ENCODE measurements at regions not wholly inside any gene's neighbourhood (a gene's known extent, or its start where the extent isn't known, plus 50 kb on each side); places are given as distances from the start of the nearest gene placed in this dataset.

- no peaks in the 10 kb centered on the region for H3K36me3 ChIP-seq (ENCODE audit: insufficient read depth)
- TF ChIP-seq CTCF (conservative IDR thresholded peaks at IDR 0.05; ENCODE audit: low read depth, low read length): no peak
- no peak overlapping the region for H3K27ac ChIP-seq
- H2AFZ ChIP-seq (ENCODE audit: low read depth): no peak overlapping the region
- no peak overlapping the region for H3K9ac ChIP-seq
- no peaks in the 10 kb centered on the region for H3K27me3 ChIP-seq (ENCODE audit: insufficient read depth, low read depth)
- no peak overlapping the region for H3K4me3 ChIP-seq (IDR thresholded peaks at IDR 0.05; ENCODE audit: insufficient read depth, low read depth, low read length)
- no peak overlapping the region for H3K4me2 ChIP-seq
- H3K79me2 ChIP-seq (ENCODE audit: insufficient read depth, low read depth): no peaks in the 10 kb centered on the region
- H3K4me1 ChIP-seq (ENCODE audit: low read depth, poor library complexity, severe bottlenecking): no peaks in the 10 kb centered on the region
- no peaks in the 10 kb centered on the region for H4K20me1 ChIP-seq (ENCODE audit: insufficient read depth)
Observed at GRCh38 chr5:87562068-87562467, 149.3 kb upstream of the CCNH start.

GRCh38 chr5:87560528-87560927 lies 147.8 kb upstream of the CCNH start:
- no peaks in the 10 kb centered on the region for H3K27me3 ChIP-seq (ENCODE audit: insufficient read depth, low read depth)
- H3K27ac ChIP-seq: no peak overlapping the region
- H4K20me1 ChIP-seq (ENCODE audit: insufficient read depth): no peaks in the 10 kb centered on the region
- no peaks in the 10 kb centered on the region for H3K4me1 ChIP-seq (ENCODE audit: low read depth, poor library complexity, severe bottlenecking)
- no peak for TF ChIP-seq CTCF (conservative IDR thresholded peaks at IDR 0.05; ENCODE audit: low read depth, low read length)
- no peak overlapping the region for H3K4me2 ChIP-seq
- H2AFZ ChIP-seq (ENCODE audit: low read depth): no peak overlapping the region
- no peaks in the 10 kb centered on the region for H3K79me2 ChIP-seq (ENCODE audit: insufficient read depth, low read depth)
- no peak overlapping the region for H3K9ac ChIP-seq
- no peaks in the 10 kb centered on the region for H3K36me3 ChIP-seq (ENCODE audit: insufficient read depth)
- H3K4me3 ChIP-seq (IDR thresholded peaks at IDR 0.05; ENCODE audit: insufficient read depth, low read depth, low read length): no peak overlapping the region

GRCh38 chr5:87551911-87552310 lies 139.2 kb upstream of the CCNH start:
- H3K4me2 ChIP-seq: no peak overlapping the region
- no peak overlapping the region for H3K27ac ChIP-seq
- H2AFZ ChIP-seq (ENCODE audit: low read depth): no peak overlapping the region
- H3K4me3 ChIP-seq (IDR thresholded peaks at IDR 0.05; ENCODE audit: insufficient read depth, low read depth, low read length): no peak overlapping the region
- no peaks in the 10 kb centered on the region for H3K36me3 ChIP-seq (ENCODE audit: insufficient read depth)
- H4K20me1 ChIP-seq (ENCODE audit: insufficient read depth): no peaks in the 10 kb centered on the region
- no peaks in the 10 kb centered on the region for H3K4me1 ChIP-seq (ENCODE audit: low read depth, poor library complexity, severe bottlenecking)
- H3K27me3 ChIP-seq (ENCODE audit: insufficient read depth, low read depth): no peaks in the 10 kb centered on the region
- H3K9ac ChIP-seq: no peak overlapping the region
- no peaks in the 10 kb centered on the region for H3K79me2 ChIP-seq (ENCODE audit: insufficient read depth, low read depth)
- no peak for TF ChIP-seq CTCF (conservative IDR thresholded peaks at IDR 0.05; ENCODE audit: low read depth, low read length)

GRCh38 chr5:87541676-87542075 lies 128.9 kb upstream of the CCNH start:
- Histone ChIP-seq H3K4me1 (ENCODE audit: low read depth, poor library complexity, severe bottlenecking) (no peaks in the 10 kb centered on the region), H4K20me1 (ENCODE audit: insufficient read depth) (no peaks in the 10 kb centered on the region), H3K27ac (no peak overlapping the region), H3K9ac (no peak overlapping the region), H3K4me3 (IDR thresholded peaks at IDR 0.05; ENCODE audit: insufficient read depth, low read depth, low read length) (no peak overlapping the region), H2AFZ (ENCODE audit: low read depth) (no peak overlapping the region), H3K79me2 (ENCODE audit: insufficient read depth, low read depth) (no peaks in the 10 kb centered on the region), H3K27me3 (ENCODE audit: insufficient read depth, low read depth) (no peaks in the 10 kb centered on the region), H3K36me3 (ENCODE audit: insufficient read depth) (no peaks in the 10 kb centered on the region), H3K4me2 (no peak overlapping the region)
- no peak for TF ChIP-seq CTCF (conservative IDR thresholded peaks at IDR 0.05; ENCODE audit: low read depth, low read length)

- no peaks in the 10 kb centered on the region for H3K27me3 ChIP-seq (ENCODE audit: insufficient read depth, low read depth)
Observed at GRCh38 chr5:87541033-87541432, 128.3 kb upstream of the CCNH start.

More at GRCh38 chr5:87541033-87541432, 128.3 kb upstream of the CCNH start:
- H3K4me1 ChIP-seq (ENCODE audit: low read depth, poor library complexity, severe bottlenecking): no peaks in the 10 kb centered on the region
- H3K9ac ChIP-seq: no peak overlapping the region
- no peaks in the 10 kb centered on the region for H3K36me3 ChIP-seq (ENCODE audit: insufficient read depth)
- H2AFZ ChIP-seq (ENCODE audit: low read depth): no peak overlapping the region
- TF ChIP-seq CTCF (conservative IDR thresholded peaks at IDR 0.05; ENCODE audit: low read depth, low read length): no peak
- H3K79me2 ChIP-seq (ENCODE audit: insufficient read depth, low read depth): no peaks in the 10 kb centered on the region
- H3K4me2 ChIP-seq: no peak overlapping the region
- no peak overlapping the region for H3K4me3 ChIP-seq (IDR thresholded peaks at IDR 0.05; ENCODE audit: insufficient read depth, low read depth, low read length)
- no peaks in the 10 kb centered on the region for H4K20me1 ChIP-seq (ENCODE audit: insufficient read depth)
- no peak overlapping the region for H3K27ac ChIP-seq
